Parathyroid adenoma (tissue), 2 donors: ENCODE measurements at regions not wholly inside any gene's neighbourhood (a gene's known extent, or its start where the extent isn't known, plus 50 kb on each side); places are given as distances from the start of the nearest gene placed in this dataset.

ENCODE experiments used
- H2AFZ ChIP-seq: fragments of 300-600 bp; sonication (generic); one replicate; pipeline ENCODE4 v1.7.0; 2017; ENCODE audit warnings: antibody characterized with exemption, mild to moderate bottlenecking
- H3K27ac ChIP-seq: fragments of 300-600 bp; sonication (generic); one replicate; pipeline ENCODE4 v1.7.0; 2017
- H3K27me3 ChIP-seq: fragments of 300-600 bp; sonication (generic); one replicate; pipeline ENCODE4 v1.7.0; 2017; ENCODE audit warnings: low read length; ENCODE audit not compliant: control insufficient read depth, insufficient read depth
- H3K36me3 ChIP-seq: fragments of 300-600 bp; sonication (generic); one replicate; pipeline ENCODE4 v1.7.0; 2017; ENCODE audit warnings: low read length; ENCODE audit not compliant: control insufficient read depth, insufficient read depth
- H3K4me1 ChIP-seq: fragments of 300-600 bp; sonication (generic); one replicate; pipeline ENCODE4 v1.7.0; 2017; ENCODE audit warnings: control low read depth
- H3K4me2 ChIP-seq: fragments of 300-600 bp; sonication (generic); one replicate; pipeline ENCODE4 v1.7.0; 2017; ENCODE audit warnings: low read length
- H3K4me3 ChIP-seq: fragments of 300-600 bp; sonication (generic); one replicate; pipeline ENCODE4 v1.7.0; 2017; ENCODE audit warnings: low read depth, low read length
- H3K79me2 ChIP-seq: fragments of 300-600 bp; sonication (generic); one replicate; pipeline ENCODE4 v1.7.0; 2017; ENCODE audit warnings: control low read depth
- H3K9ac ChIP-seq: fragments of 300-600 bp; sonication (generic); one replicate; pipeline ENCODE4 v1.7.0; 2017; ENCODE audit warnings: mild to moderate bottlenecking
- H3K9me3 ChIP-seq: fragments of 300-600 bp; sonication (generic); one replicate; pipeline ENCODE4 v1.7.0; 2017; ENCODE audit warnings: low read length; ENCODE audit not compliant: control insufficient read depth
- TF ChIP-seq, protein P1 (sequence below): fragments of 300-600 bp; sonication (generic); IDR thresholded peaks from one replicate; pipeline ENCODE4 v1.7.0; 2017; ENCODE audit warnings: antibody characterized with exemption, mild to moderate bottlenecking
- donor health status: primary hyperparathyroidism.

DNA sequence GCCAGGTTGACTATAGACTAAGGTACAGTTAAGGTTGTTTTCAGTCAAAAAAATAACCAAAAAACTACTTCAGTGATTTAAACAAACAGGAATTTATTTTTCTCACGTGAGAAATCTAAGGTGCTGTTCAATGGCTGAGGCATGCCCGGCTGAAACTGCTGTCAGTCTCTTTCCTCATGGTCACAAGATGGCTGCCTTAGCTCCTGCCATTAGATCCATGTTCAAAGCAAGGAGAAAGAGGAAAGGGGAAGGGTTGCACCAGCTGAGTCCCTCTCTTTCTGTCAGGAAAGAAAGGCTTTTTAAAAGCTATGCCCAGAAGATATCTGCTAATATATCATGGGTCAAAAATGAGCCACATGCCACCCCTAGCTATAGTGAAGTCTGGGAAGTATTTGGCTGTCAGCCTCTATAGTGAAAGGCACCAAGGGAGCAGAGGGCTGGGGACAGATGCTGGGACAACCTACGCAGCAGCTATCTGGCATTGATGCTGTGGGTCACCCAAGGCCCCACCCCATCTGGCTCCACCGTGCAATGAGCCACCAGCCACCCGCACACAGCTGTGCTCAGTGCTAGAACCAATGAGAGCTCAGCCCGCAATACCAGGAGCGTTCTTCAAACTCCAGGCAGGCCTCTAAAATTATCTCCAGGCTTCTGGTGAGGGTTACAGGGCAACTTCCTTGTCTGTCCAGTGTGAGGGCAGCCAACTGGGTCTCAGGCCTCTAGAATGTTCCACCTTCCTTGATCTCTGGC is 64.7 kb upstream of the GATA2 start:
- Histone ChIP-seq H3K27me3 (no peaks in the 10 kb centered on the region), H3K27ac (no peak overlapping the region), H3K9me3 (no peaks in the 10 kb centered on the region), H3K4me3 (no peak overlapping the region), H3K9ac (no peak overlapping the region), H3K79me2 (no peaks in the 10 kb centered on the region), H3K36me3 (no peaks in the 10 kb centered on the region), H2AFZ (no peak overlapping the region), H3K4me1 (no peaks in the 10 kb centered on the region), H3K4me2 (no peak overlapping the region)
- TF ChIP-seq, protein P1, sequence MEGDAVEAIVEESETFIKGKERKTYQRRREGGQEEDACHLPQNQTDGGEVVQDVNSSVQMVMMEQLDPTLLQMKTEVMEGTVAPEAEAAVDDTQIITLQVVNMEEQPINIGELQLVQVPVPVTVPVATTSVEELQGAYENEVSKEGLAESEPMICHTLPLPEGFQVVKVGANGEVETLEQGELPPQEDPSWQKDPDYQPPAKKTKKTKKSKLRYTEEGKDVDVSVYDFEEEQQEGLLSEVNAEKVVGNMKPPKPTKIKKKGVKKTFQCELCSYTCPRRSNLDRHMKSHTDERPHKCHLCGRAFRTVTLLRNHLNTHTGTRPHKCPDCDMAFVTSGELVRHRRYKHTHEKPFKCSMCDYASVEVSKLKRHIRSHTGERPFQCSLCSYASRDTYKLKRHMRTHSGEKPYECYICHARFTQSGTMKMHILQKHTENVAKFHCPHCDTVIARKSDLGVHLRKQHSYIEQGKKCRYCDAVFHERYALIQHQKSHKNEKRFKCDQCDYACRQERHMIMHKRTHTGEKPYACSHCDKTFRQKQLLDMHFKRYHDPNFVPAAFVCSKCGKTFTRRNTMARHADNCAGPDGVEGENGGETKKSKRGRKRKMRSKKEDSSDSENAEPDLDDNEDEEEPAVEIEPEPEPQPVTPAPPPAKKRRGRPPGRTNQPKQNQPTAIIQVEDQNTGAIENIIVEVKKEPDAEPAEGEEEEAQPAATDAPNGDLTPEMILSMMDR, result no peak

DNA sequence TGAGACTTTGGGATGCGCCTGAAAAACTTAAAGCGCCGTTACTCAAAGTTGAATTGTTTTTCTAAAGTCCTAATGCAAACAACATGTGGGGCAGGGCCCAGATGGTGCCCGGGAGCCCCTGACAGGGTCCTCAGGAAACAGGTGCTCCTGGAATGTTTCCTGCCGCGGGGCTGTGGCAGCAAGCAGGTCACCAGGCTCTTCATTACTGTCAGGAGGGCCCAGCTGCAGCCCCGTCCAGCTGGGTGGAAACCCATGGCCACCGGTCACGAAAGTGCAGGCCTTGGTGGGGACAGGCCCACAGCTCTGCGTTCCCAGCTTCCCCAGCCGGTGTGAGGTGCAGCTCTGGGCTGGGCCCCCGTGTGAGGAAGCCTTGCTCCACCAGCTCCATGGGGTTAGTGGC is 63.9 kb upstream of the GATA2 start:
- TF ChIP-seq, protein P1, result no peak
- Histone ChIP-seq H3K4me1 (no peaks in the 10 kb centered on the region), H3K27me3 (no peaks in the 10 kb centered on the region), H3K4me2 (no peak overlapping the region), H3K9me3 (no peaks in the 10 kb centered on the region), H2AFZ (no peak overlapping the region), H3K36me3 (no peaks in the 10 kb centered on the region), H3K9ac (no peak overlapping the region), H3K4me3 (no peak overlapping the region), H3K79me2 (no peaks in the 10 kb centered on the region), H3K27ac (no peak overlapping the region)

GRCh38 chr3:128556384-128556783 is 63.4 kb upstream of the GATA2 start:
- no peaks in the 10 kb centered on the region for H3K9me3 ChIP-seq
- H3K27ac ChIP-seq, result no peak overlapping the region
- H3K36me3 ChIP-seq, result no peaks in the 10 kb centered on the region
- no peak overlapping the region for H2AFZ ChIP-seq
- H3K79me2 ChIP-seq, result no peaks in the 10 kb centered on the region
- TF ChIP-seq, protein P1, result no peak
- H3K9ac ChIP-seq, result no peak overlapping the region
- H3K4me1 ChIP-seq, result no peaks in the 10 kb centered on the region
- H3K4me2 ChIP-seq, result no peak overlapping the region
- H3K27me3 ChIP-seq, result no peaks in the 10 kb centered on the region
- H3K4me3 ChIP-seq, result no peak overlapping the region

DNA sequence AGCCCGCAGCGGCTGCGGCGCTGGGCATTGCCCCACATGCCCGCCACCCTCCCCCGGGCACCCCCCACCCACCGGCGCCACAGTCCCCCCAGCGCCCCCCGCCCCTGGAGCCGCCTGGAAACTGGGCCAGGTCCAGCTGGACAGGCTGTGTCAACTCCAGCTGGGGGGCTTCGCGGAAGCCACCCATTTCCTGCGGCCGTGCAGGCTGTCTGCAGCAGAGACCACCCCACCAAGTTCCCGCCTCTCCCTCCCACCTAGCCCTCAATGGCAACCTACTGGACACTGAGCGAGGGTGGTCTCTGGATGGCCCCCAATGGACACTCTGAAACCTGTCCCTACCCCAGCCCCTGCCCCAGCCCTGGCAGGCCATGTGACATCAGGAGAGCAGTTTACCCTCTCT is 62.8 kb upstream of the GATA2 start:
- Histone ChIP-seq H2AFZ (no peak overlapping the region), H3K4me3 (no peak overlapping the region), H3K4me2 (no peak overlapping the region), H3K4me1 (no peaks in the 10 kb centered on the region), H3K36me3 (no peaks in the 10 kb centered on the region), H3K79me2 (no peaks in the 10 kb centered on the region), H3K27me3 (no peaks in the 10 kb centered on the region), H3K9me3 (no peaks in the 10 kb centered on the region), H3K27ac (no peak overlapping the region), H3K9ac (no peak overlapping the region)
- TF ChIP-seq, protein P1, result no peak
